DND-41 (cell line): ENCODE measurements at regions not wholly inside any gene's neighbourhood (a gene's known extent, or its start where the extent isn't known, plus 50 kb on each side); places are given as distances from the start of the nearest gene placed in this dataset.

Experiments
- CTCF ChIP-seq: IDR thresholded peaks from 2 replicates; pipeline ENCODE4 v1.5.1; 2012; ENCODE audit warnings: borderline replicate concordance, low read length, moderate library complexity, mild to moderate bottlenecking; ENCODE audit not compliant: poor library complexity, severe bottlenecking; ENCODE audit errors: extremely low read depth
- EZH2 ChIP-seq: IDR thresholded peaks from 3 replicates; pipeline ENCODE4 v1.6.1; 2012; ENCODE audit warnings: borderline replicate concordance, low read depth, mild to moderate bottlenecking, moderate library complexity, low read length, inconsistent platforms; ENCODE audit not compliant: severe bottlenecking

GRCh38 chr20:60473211-60473610 is 515.0 kb downstream of the CDH26 start:
- no peak for TF ChIP-seq CTCF
- TF ChIP-seq EZH2, result no peak
